ENCODE measurements at regions not wholly inside any gene's neighbourhood (a gene's known extent, or its start where the extent isn't known, plus 50 kb on each side); places are given as distances from the start of the nearest gene placed in this dataset.

DNA sequence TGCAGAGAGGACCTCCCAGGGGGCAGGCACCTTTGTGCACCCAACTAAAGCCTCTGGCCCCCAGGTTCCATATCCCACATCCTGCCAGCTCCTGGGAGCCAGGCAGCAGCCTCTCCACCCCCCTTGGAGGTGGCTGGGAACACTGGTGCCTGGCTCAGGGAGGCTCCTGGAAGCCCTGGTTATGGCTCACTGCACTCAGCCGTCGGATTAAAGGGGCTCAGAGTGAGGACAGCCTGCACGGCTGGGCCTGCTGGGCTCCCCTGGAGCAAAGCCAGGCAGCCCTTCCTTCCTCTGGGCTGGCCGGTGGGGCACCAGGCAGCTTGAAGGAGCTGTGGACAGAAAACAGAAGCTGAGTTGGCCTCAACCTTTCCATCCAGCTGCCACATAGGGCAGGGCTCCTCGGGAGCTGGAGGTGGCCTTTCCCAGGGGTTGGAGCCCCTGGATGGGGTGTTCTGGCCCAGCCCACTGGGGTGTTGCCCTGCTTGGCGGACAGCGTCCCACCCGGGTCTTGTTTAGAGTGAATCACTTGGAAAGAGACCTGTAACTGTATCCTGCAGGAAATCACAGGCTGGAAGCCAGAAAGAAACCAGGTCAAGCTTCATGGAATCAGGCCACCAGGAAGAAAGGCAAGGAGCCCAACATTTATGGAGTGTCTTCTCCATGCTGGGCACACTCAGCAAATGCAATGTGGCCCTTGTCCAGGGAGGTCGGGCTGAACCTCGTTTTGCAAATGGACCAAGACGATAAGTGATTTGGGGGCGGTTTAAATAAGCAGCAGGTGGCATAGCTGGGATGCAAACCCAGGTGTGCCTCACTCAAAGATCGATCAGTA, 253.3 kb downstream of the SOX9 start:
- TF ChIP-seq, protein P1, sequence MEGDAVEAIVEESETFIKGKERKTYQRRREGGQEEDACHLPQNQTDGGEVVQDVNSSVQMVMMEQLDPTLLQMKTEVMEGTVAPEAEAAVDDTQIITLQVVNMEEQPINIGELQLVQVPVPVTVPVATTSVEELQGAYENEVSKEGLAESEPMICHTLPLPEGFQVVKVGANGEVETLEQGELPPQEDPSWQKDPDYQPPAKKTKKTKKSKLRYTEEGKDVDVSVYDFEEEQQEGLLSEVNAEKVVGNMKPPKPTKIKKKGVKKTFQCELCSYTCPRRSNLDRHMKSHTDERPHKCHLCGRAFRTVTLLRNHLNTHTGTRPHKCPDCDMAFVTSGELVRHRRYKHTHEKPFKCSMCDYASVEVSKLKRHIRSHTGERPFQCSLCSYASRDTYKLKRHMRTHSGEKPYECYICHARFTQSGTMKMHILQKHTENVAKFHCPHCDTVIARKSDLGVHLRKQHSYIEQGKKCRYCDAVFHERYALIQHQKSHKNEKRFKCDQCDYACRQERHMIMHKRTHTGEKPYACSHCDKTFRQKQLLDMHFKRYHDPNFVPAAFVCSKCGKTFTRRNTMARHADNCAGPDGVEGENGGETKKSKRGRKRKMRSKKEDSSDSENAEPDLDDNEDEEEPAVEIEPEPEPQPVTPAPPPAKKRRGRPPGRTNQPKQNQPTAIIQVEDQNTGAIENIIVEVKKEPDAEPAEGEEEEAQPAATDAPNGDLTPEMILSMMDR (IDR thresholded peaks at IDR 0.05; ENCODE audit: borderline replicate concordance, insufficient read depth, low read depth, low read length): no peak
- H3K4me3 ChIP-seq (ENCODE audit: low read depth, low read length): no peak overlapping the region

DNA sequence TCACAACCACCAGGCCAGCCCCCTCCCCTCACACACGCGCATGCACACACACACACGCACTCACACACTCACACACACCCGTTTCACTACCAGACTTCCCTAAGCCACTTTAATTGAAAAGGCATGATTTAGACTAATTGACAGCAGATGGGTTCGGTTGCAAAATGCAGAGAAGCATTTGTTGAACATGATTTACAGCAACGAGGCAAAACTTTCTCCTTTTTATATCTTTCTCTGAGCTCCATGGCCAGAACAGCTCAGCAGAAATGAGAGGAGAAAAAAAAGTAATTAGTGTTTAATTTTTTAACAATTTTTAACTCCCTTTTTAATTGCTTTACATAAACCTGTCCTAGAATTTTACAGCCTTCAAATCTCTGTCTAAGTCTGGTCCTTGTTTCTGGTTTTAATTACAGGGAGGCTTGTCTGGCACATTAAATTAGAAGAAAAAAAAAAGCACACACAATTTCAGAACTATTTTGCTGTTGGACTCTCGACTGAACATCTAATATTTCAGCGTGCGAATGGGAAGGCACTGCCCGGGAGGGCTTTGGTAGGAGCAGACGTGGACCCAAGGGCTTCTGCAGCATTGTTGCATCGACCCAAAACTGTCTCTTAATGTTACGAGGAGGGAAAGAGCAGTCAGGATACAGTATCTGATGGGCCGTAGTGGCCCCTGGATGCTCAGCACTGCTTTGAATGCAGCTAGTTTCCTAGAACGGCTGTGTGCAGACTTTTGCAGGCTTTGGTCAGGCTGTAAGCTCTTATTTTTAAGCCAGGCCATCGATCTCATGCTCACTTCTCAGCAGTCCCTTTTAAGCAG, 255.9 kb downstream of the SOX9 start:
- TF ChIP-seq, protein P1 (IDR thresholded peaks at IDR 0.05; ENCODE audit: borderline replicate concordance, insufficient read depth, low read depth, low read length): no peak
- no peak overlapping the region for H3K4me3 ChIP-seq (ENCODE audit: low read depth, low read length)

DNA sequence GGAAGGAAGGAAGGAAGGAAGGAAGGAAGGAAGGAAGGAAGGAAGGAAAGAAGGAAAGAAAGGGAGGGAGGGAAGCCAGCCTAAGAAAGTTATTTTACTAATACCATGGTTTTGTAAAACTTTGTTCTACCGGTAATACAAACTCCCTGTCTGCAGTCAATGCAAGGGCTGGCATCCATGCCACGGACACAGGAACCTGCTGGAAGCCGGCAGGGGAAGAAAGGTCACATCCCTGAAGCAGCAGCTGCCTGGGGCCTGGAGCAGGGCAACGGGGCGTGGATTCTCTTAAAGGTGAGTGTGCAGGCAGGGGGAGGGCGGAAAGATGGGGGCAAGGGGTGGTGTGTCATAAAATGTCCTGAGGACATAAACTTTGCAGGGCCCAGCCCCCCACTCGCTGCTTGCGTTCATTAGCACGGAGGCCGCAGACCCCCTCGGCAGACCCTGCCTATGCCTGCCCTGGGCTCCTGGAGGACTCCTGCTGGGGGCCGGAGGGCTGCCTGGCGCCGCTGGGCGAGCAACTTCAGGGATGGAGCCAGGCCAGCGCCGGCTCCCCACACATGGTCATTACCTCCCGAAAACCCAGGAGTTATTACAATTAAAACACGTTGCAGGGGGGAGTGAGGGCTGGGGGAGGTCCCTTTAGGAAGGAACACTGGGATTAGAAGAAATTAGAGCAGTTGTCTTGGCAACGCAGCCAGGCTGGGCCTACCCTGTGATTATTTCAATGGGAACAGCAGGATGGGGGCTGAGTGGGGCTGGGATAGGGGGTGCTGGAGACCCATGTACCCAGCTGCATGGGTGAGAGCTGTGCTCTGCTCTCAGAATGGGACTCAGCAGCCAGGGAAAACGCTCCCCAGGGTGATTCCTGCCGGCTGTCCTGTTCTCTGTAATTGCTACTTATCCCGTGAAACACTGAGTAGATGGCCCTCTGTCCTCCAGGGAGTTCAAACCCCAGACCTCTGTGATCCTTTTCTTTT, 257.9 kb downstream of the SOX9 start:
- TF ChIP-seq, protein P1 (IDR thresholded peaks at IDR 0.05; ENCODE audit: borderline replicate concordance, insufficient read depth, low read depth, low read length): no peak
- H3K4me3 ChIP-seq (ENCODE audit: low read depth, low read length): no peak overlapping the region

DNA sequence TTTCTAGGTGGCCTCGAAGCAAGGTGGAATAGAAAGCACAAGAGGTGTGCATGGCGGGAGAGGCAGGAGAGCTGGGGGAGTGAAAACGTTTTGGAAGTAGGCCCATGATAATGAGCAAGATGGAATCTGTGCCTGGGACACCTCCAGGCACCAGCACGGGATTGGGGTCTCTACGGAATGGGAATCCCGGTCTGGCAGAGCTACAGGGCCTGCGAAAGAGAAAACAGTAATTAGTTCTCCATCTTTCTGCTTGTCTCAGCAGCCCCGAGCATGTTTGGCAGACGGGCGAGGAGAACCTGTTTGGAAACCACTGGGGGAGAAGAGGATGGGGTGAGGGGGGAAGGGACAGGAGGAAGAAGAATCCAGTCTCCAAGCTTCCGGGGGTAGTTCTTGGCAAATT, 258.7 kb downstream of the SOX9 start:
- TF ChIP-seq, protein P1 (IDR thresholded peaks at IDR 0.05; ENCODE audit: borderline replicate concordance, insufficient read depth, low read depth, low read length): no peak

DNA sequence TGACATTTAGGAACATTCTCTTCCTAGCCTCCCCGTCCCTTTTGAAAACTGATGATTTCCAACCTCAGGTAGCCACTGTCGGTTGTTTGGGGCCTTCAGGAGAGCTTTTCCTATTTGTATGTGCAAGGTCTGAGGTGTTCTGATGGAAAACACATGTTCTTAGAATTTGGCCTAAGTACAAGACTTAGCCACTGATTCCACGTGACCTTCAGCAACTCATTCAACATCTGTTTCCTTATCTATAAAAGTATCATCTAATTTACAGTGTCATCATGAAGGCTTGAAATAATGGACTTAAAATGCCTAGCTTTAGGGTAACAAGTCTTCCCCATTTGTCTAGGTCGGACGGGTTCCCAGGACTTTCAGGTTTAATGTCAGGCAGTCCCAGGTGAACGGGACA, 259.3 kb downstream of the SOX9 start:
- TF ChIP-seq, protein P1 (IDR thresholded peaks at IDR 0.05; ENCODE audit: borderline replicate concordance, insufficient read depth, low read depth, low read length): no peak
- no peak overlapping the region for H3K4me3 ChIP-seq (ENCODE audit: low read depth, low read length)

More for the DNA sequence above, 258.7 kb downstream of the SOX9 start:
- no peak overlapping the region for H3K4me3 ChIP-seq (ENCODE audit: low read depth, low read length)

DNA sequence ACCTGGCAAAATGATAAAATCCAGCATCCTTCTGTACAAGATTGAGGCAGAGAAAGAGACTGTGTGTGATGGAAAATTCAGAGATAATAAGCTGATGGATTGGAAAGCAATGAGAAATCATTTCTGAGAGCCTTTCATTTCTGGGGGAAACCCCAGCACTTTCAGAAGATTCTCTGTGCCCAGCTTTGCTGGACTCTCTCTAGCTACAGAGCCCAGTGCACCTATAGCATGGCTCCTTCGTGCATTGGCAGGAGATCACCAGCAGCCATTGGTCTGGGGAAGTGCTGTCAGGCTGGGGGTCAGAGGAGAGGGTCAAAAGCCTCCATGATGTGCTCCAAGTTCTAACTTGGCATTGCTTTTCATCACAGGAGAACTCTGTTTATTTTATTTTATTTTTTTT, 259.9 kb downstream of the SOX9 start:
- TF ChIP-seq, protein P1 (IDR thresholded peaks at IDR 0.05; ENCODE audit: borderline replicate concordance, insufficient read depth, low read depth, low read length): no peak
- H3K4me3 ChIP-seq (ENCODE audit: low read depth, low read length): no peak overlapping the region
